NAMALWA (cell line): ENCODE measurements at regions not wholly inside any gene's neighbourhood (a gene's known extent, or its start where the extent isn't known, plus 50 kb on each side); places are given as distances from the start of the nearest gene placed in this dataset.
"Not testable (repeated sequence)": the region's sequence is repeated elsewhere in the genome, so short reads cannot be mapped to it uniquely, and the experiment has no call there.

Source experiments
- DNase-seq: peaks from one replicate; pipeline ENCODE4 v3.0.0-alpha.2; 2015; ENCODE audit warnings: low spot score

DNA sequence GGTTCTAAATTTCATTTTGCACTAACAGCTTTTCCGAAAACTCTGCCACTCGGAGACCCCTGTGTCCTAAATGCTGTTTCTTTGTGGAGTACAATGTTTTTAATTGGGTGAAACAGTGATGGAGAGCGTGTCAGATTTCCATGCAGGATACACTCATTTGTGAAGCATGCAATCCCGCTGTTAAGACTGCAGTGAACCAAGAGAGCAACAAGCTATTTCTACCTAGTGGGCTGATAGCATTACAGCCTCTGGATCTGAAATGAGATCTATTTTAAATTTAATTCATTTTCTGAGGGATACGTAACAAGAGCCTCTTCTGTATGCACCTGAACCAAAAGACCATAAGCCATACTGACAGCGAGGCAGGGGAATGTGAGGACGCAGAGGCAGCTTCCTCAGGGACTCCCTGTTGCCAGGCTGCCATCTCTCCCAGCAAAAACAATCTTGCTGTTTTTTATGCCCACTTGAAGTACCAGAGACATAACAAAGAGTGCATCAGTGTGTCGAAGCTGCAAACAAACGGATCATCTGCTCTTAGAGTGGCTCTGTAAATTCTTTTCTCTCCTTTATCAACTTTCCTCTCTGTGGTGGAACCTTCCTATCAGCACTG lies 199.9 kb upstream of the COX10 start:
- no peak for DNase-seq

DNA sequence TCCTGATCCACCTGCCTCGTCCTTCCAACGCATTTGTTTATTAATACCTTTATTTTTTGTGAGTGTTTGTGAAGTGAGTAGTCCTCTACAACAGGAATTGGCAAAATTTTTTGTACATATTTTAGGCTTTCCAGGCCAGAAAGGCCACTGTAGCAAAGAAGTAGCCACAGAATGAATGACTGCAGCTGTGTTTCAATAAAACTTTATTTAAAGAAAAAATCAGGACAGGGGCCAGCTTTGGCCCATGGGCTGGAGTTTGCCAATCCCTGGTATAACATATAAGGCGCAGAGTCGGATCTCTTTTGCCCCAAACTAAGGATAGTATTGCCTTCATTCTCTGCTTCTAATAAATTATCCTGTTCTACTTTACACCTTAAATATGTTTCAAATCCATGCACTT lies 198.0 kb upstream of the COX10 start:
- DNase-seq, result no peak

DNA sequence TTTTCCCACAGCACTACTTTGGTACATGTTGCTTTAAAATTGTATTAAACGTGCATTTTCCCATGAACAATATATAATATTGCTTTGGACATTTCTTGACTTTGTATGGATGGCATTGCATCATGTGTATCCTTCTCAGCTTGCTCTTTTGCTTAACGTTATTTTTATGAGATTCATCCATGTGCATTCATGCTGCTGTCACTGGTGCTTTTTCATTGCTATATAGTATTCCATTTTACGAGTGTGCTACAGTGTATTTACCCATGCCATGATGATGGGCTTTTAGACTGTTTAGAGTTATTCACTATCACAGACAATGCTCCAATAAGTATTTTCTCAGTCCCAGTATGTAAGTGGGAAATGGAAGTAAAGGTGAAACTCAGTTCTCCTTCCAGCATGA lies 195.2 kb upstream of the COX10 start:
- no peak for DNase-seq

DNA sequence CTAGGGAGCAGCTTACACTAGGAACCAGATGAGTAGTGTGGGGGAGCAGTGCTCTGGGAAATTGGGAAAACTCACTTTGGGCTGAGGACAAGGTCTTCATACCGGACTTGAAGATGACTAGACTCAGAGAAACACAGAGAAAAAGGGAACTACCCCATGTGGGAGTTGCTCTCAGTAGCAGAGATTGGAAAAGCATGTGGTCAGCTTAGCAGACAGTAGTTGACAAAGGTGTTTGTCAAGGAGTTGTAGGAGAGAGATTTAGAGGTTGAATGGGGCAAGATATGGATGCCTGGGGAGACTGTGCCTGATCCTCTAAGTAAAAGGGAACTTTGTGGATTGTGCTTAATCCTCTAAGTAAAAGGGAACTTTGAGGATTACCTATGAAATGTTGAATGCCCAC lies 194.5 kb upstream of the COX10 start:
- no peak for DNase-seq

DNA sequence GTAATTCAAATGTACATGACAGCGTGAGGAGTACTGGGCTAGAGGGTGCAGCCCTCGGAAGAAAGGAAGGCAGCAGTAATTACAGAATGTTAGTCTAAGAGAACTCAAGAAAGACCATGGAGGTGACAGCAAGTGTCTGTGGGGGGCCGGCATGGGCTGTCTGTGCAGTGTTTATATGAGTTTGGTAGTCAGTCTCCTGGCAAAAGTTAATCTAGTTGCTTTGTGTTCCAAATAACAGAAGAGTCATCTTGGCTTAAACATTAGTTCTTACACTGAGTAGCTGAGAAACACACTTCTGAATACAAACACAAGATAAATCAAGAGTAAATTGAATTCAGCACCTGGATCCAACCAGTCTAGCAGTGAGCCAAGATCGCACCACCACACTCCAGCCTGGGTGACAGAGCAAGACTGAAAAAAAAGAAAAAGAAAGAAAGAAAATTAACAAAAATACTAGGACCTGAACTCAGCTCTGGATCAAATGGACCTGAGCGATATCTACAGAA lies 189.3 kb upstream of the COX10 start:
- DNase-seq, result no peak

DNA sequence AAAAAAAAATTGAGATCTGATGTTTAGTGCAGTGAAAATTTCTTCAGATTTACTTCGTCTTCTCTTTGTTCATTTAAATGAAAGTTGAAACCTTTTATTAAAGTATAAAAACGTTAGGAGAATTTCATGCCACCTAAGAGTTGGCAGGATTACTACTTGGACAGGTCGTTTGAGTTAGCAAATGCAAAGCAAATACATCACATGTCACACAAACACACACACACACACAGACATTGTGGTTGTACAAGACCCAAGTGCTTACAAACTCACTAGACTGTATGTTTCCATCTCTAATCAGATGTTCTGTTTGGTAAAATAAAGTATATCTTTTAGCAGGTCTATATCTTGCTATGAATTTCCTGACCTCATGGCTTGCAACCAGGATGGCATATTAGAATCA lies 185.6 kb upstream of the COX10 start:
- no peak for DNase-seq

DNA sequence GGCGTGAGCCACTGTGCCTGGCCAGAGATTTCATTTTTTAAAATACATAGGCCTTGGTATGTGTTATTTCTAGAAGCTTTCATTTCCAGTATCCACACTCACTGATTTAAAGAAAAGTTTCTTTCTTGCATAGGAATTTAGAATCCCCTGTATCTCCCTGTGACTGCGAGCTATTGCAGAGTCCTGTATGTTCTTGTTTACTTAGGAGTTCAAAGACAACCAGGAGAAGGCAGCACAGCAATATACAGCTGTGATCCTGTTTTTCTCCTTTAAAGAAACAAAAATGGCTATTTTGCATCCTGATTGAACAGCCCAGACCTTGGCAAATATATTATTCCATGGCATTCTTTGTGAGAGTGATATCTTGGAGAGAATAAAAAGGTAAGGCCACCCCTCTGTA lies 185.0 kb upstream of the COX10 start:
- DNase-seq, result no peak

DNA sequence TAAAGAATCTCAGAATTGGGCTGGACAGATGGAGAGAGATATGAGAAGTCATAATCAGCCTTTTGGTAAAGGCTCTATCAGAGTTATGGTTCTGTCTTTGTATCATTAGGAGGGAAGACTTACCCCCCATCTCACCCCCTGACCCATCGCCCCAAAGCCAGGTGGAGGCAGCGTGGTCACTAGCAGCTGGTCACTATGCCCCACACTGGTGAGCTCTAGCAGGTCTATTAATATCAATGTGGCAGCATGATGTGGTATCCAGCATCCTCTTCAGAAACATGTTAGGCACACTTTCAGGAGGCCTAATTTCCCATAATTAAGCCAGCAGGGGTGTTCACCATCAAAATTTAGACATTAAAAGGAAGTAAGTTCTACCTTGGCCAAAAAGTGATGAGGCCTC lies 183.8 kb upstream of the COX10 start:
- DNase-seq, result no peak

DNA sequence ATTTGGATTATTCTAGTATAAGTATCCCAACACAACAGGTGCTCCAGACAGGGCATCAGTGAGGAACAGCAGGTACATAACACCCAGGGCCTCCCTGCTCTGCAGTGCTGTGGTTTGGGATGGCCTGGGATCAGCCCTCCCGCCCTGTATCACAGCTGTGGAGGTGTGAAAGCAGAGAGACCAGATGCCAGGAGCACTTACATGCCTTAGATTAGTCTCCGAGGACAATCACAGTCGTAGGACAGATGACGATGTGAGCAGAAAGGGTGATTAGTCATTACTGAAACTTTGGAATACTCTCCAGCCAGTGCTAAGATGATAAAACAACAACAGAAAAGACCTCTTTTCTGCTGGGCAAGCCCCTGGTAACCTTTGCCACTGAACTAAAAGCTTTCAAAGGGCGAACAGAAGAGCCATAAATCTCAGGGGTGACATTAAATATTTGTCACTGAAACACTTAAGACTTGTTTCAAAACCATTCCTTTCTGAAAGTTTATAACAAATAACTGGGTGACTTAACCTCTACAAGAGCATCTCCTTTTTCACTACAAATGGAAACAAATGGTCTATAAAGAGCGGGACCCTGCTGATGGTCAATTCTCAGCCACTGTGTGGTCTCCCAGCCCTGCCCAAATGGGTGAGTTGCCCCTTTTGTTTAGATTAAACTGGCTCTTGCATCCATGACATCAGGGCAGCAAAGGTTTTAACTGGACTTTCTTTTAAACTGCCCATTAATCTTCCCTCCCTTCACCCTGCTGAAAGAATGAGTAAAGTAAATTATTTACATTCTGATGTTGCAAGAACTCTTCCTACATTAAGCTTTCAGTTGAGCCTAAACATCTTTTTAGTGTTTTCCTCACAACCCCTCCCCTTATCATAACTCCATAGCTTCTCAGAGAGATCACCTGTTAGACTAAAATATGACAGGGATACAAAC lies 183.1 kb upstream of the COX10 start:
- no peak for DNase-seq

DNA sequence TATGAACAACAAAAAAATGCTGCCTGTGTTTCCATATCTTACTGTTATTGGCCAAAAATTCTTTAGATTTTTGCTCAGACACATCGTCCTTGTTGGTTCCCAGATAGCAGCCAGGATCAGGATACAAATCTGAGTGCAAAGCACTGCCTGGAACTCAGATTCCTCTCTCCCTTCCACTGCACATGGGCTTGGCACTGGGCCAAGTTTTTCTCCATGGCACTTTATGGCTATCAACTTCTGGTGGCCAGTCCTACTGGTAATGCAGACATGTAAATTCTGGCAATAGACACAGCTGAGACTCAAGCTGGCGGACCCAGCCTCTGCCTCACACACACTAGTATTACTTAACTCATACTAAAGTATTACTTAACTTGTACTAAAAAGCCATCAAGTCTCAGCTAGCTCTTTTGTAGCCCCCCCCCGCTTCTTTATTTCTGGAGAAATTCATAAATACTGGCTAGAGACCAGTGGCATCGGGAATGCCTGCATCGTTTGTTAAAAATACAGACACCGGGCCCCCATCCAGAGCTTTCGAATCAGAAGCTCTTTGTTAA lies 181.2 kb upstream of the COX10 start:
- DNase-seq, result no peak

DNA sequence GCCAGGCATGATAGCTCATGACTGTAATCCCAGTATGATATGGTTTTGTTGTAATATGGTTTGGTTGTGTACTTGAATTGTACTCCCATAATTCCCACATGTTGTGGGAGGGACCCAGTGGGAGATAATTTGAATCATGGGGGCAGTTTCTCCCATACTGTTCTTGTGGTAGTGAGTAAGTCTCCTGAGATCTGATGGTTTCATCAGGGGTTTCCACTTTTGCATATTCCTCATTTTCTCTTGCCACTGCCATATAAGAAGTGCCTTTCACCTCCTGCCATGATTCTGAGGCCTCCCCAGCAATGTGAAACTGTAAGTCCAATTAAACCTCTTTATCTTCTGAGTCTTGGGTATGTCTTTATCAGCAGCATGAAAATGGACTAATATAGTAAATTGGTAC lies 160.3 kb upstream of the COX10 start:
- not testable (repeated sequence) for DNase-seq

DNA sequence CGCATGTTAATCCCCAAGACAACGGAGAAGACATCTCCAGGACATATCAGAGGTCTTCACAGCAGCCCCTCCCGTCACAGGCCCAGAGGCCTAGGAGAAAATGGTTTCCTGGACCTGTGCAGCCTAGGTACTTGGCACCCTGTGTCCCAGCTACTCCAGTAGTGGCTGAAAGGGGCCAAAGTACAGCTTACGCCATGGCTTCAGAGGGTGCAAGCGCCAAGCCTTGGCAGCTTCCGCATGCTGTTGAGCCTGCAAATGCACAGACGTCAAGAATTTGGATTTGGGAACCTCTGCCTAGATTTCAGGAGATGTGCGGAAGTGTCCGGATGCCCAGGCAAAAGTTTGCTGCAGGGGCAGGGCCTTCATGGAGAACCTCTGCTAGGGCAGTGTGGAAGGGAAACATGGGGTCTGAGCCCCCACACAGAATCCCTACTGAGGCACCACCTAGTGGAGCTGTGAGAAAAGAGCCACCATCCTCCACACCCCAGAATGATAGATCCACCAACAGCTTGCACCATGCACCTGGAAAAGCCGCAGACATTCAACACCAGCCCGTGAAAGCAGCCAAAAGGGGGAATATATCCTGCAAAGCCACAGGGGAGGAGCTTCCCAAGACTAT lies 159.3 kb upstream of the COX10 start:
- DNase-seq, result no peak

DNA sequence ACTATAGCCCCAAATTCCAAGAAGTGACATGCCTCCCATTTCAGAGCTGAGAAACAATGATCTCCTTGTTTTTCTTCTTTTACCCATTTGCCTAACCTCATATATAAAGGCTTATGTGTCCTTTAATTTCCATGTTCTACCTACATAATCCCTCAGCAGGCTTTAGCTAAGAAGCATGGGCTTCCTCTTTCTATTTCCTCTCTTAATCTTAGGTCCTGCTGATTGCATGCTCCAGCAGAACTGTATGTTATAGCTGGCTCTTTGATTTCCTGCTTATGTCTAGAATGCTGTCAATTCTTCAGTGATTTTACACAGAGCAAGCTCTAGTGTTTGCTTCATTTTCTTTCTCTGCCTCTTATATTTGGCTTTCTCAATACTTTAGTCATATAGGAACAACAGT lies 151.7 kb upstream of the COX10 start:
- peak; percentile 25 for DNase-seq

DNA sequence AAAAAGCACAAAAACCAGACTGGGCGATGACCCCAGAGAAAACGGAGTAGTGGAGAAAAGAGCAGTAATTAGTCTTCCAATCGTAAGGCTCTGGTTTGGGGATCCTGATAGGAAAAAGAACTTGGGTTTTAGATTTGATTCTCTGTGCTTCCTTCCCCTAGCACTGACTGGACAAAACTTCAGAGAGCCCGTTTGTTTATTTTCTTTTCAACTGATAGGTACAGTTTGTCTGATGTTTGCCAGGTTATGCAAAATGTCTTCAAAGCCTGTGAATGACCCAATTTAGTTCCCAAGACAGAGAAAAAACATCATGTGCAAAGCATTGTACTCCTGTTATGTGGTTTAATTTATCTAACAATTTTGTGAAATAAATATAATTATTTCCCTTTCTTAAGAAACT lies 151.1 kb upstream of the COX10 start:
- no peak for DNase-seq

DNA sequence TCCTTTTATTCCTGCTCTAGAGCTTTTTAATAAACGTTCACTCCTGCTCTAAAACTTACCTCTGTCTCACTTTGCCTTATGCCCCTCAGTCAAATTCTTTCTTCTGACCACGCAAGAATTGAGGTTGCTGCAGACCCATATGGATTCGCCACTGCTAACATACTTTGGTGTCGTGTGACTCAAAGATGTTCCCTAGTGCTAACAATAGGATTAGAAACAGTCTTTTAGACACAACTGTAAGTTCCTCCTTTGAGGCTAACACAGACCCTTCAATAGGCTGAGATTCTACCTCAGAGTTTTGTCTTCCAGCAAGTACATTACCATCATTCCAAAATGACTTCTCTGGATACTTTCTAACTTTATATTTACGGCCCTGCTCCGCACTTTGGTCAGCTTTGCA lies 149.5 kb upstream of the COX10 start:
- no peak for DNase-seq

DNA sequence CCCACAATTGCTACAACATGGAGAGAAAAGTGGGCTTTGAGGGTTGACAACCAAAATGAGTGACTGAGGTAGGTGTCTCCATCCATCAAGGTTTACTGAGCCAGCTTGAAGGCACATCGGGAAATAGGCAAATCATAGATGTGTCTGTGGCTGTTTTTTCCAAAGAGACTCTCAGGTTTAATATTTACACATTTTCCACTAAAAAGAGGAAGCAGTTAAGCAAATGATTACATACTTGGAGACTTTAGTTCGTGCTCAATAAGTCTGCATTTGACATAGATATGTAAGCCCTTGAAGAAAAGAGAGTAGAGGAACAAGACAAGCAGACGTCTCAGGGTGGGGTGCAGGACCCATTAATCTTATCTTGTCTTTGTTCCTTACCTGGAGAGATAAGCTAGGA lies 148.9 kb upstream of the COX10 start:
- peak; percentile 11 for DNase-seq

DNA sequence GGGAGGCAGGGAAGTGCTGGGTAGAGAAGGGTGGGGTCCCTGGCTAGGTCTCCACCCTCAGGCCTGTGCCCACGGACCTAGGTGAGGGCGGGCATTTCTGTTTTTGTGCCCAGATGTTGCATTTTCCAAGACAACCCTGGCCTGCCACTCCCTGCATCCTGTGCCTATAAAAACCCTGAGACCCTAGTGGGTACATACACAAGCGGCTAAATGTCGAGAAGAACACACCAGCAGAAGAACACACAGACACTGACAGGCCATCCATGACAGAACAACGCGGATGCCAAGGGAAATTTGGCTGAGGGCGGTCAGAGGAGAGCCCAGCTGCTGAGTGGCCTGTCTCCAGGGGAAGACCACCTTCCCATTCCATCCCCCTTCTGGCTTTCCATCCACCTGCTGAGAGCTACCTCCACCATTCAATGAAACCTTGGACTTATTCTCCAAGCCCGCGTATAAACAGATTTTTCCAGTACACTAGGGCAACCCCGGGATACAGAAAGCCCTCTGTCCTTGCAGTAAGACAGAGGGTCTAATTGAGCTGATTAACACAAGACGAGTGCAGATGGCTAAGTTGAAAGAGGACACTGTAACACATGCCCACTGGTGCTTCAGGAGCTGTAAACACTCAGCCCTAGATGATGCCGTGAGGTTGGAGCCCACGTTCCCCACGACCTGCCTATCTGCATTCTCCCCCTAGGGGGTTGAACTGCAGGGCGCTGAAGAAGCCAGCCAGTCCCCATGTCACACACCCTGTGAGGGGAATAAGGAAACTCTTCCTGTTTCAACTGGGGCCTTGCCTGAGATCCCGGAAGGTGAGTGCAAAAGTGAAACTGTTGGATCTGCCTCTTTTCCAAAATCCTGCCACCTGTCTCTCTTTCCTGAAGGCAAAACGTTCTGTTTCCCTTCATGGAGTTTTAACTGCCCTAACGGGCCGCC lies 147.2 kb upstream of the COX10 start:
- DNase-seq, result no peak

DNA sequence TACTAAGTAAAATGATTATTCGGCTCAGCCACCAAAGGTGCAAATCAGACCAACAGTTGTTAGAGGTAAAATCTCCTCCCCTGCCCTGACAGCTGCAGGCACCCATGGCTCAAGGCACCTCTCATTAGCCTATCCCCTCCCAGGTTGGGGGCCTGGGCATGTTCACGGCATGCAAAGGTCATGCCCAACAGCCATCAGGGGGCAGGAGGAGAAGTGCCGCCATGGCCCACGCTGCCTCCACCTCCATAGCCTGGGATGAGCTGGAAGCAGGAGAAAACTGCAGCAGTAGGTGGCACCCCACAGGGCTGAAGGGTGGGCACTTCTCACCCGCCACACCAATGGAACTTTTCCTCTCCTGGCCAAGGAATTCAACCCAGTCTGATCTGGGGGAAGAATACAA lies 146.4 kb upstream of the COX10 start:
- no peak for DNase-seq

DNA sequence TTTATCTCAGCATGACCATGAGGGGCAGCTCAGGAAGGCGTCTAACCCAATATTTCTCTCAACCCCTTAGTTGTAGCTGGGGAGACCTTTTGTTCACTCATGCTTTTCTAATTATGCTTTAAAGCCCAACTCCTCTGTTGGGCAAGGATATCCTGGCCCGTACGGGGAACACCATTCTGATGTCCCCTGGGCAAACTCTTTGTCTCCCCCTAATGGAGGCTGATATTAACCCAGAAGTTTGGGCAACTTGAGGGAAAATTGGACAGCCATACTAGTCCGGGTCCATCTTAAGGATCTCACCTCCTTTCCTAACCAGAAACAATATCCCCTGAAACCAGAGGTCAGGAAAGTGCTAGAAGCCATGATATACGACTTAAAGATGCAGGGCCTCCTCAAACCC lies 143.7 kb upstream of the COX10 start:
- no peak for DNase-seq

DNA sequence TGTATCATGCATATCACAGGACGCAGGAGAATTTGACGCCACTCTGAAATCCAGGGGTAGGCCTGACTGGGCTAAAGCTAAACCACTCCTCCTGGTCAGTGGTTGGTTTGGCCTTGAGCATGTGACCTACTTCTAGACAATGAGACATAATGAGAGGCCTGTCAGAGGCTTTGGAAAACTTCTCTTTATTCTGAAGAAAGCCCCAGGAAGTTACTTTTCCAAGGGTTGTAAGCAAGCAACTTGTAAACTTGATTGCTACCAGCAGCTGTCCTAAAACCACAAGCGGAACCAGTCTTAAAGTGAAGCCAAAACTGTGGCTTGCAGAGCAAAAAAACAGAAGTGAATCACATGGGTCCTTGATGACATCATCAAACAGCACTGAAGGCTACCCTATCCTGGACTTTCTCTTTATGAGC lies 138.2 kb upstream of the COX10 start:
- peak; percentile 69 for DNase-seq

DNA sequence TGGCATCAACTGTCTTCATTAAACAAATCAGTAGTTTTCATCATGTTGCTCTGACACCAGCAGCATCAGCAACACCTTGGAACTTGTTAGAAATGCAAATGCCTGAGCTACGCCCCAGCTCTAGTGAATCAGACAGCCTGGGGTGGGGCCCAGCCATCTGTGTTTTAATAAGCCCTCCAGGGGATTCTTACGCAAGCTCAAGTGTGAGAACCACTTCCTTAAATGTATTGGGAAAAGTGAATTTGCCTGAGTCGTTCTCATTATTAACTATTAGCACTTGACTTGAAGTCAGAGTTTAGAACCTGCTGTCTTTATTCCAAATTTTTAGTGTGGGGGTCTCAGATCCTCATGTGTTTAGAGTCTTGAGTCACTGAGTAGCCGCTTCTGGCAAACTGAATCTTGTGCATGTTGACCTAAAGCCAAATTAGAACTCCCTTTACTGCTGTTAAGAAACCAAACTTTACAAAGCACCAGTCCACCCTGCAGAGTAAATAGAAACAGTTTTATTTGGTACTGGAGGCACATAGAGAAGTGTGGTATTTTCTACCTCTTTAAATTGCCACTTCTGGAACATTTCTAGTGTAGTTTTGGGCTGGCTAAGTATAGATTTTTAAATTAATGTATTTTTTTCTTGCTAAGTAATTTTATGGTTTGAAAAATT lies 137.4 kb upstream of the COX10 start:
- peak; percentile 81 for DNase-seq
